Esophagus (tissue), 2 donors: ENCODE measurements at regions not wholly inside any gene's neighbourhood (a gene's known extent, or its start where the extent isn't known, plus 50 kb on each side); places are given as distances from the start of the nearest gene placed in this dataset.

Experiments
- H3K27ac ChIP-seq, 2 donors: one replicate each; pipeline ENCODE4 v1.5.1; 2013; ENCODE audit warnings: low read depth in 2 of 2, mild to moderate bottlenecking in 2 of 2, inconsistent platforms in 1 of 2, low read length in 1 of 2, moderate library complexity in 1 of 2
- H3K27me3 ChIP-seq, 2 donors: one replicate each; pipeline ENCODE4 v1.6.1; 2013; ENCODE audit warnings: low read length in 2 of 2, control low read depth in 1 of 2, mild to moderate bottlenecking in 1 of 2; ENCODE audit not compliant: insufficient read depth in 2 of 2, control insufficient read depth in 1 of 2
- H3K36me3 ChIP-seq, 2 donors: one replicate each; pipeline ENCODE4 v1.6.1; 2013; ENCODE audit warnings: low read length in 1 of 2; ENCODE audit not compliant: control insufficient read depth in 2 of 2, insufficient read depth in 2 of 2
- H3K4me1 ChIP-seq, 2 donors: one replicate each; pipeline ENCODE4 v1.6.1; 2013; ENCODE audit warnings: low read length in 1 of 2; ENCODE audit not compliant: control insufficient read depth in 2 of 2, insufficient read depth in 2 of 2
- H3K4me3 ChIP-seq, 2 donors: one replicate each; pipeline ENCODE4 v1.5.1; 2013; ENCODE audit warnings: low read length in 2 of 2, mild to moderate bottlenecking in 2 of 2, low read depth in 1 of 2, moderate library complexity in 1 of 2
- H3K9me3 ChIP-seq, 2 donors: one replicate each; pipeline ENCODE4 v1.6.1; 2013; ENCODE audit warnings: mild to moderate bottlenecking in 2 of 2, low read depth in 1 of 2, low read length in 1 of 2, moderate library complexity in 1 of 2; ENCODE audit not compliant: control insufficient read depth in 2 of 2, insufficient read depth in 1 of 2
- WGBS, 2 donors: extraction: QIAGEN DNeasy Blood & Tissue Kit; methylation state at CpG; one replicate each; pipeline ENCODE4 v1.1.7; 2013; 5-methylcytosine and 5-hydroxymethylcytosine counted together
- donor health status: healthy with polysubstance abuse.
- donor health status: Bipolar disorder and iron deficiency.

DNA sequence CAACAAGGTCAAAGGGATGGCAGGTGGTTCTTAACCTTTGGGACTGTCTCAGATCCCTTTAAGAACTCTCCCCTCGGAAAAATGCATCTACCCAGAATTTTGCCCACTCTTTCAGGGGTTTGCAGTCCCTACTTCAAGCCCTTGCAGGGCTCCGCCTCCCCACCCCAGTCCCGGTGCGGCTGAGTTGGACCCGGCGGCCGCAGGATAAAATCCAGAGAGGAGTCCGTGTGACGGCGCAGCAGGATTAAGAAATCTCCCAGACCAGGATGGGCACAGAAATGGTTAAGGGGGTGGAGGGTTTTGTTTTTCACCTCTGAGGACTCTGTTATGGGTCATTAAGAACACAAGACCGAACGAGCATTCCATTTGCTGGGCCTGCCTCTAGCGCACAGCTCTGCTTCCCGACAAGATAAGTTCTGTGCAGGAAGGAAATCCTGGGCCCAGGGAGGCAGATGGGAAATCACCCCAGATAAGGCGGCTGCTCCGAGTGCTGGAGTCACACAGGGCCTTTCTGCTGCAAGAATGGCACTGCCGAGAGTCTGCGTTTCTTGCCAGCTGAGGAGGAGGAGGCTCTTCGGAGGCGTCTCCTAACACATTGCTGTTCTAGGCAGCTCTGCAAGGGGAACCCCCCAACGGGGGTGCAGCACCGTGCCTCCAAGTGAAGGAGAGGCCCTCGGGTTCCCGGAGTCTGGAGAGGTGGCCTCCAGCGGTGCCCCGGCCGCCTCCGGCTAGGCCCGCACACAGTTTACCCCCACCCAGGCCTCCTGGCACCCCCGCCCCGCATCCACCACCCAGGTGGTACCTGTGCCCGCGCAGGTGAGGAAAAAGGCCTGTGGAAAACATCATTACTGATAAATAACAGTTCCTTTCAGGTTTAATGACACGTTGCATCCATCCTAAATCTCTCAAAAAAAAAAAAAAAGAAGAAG is 277.6 kb downstream of the BCOR start:
- Histone ChIP-seq H3K27me3 (no peaks in the 10 kb centered on the region), H3K9me3 (peaks cover 2 to 6% of the 10 kb centered on the region in 2 donors), H3K27ac (no peak overlapping the region), H3K36me3 (no peaks in the 10 kb centered on the region), H3K4me3 (no peak overlapping the region), H3K4me1 (no peaks in the 10 kb centered on the region)
- WGBS, 2 donors: 37 to 40% methylated on average over 34 of the region's 34 CpGs

DNA sequence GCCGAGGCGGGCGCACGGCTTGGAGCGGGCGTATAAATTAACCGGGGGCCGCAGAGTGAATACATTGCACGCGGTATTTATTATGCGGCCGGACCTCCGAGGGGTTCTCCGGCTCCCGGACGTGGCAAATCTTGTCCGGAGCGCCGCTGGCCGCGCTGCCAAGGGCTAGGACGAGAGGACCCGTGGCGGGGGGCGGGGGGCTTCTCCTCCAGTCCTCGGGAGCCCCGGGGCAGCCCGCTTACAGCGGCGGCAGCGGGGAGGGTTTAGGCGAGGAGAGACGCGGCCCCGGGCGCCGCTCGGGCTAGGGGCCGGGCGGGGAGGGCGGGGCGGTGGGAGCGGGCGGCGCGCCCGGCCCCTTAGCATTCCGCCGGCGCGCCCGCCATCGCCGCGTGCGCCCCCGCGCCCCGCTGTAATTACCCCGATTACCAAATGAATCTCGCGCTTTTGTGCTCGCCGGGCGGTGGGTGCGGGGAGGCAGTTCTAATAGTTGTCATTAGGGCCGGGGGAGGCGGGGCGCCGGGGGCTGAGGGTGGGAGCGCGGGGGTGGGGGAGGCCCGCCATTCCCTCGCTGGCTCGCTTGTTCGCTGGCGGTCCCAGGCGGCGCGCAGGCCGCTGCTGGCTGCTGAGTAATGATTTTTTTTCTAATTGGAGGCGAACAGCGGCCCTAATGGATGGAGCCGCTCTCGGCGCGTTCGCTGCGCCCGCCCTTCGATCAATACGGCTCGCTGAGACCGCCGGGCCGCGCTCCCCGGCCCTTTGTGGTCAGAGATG is 276.6 kb downstream of the BCOR start:
- H3K27me3 ChIP-seq: no peaks in the 10 kb centered on the region
- WGBS, 2 donors: 1 to 10% methylated on average over 59 to 98 of the region's 98 CpGs
- peak overlapping the region in 1 of 2 donors; percentile 39 for H3K4me3 ChIP-seq
- no peaks in the 10 kb centered on the region for H3K4me1 ChIP-seq
- no peaks in the 10 kb centered on the region for H3K36me3 ChIP-seq
- peaks cover 2 to 6% of the 10 kb centered on the region in 2 donors for H3K9me3 ChIP-seq
- no peak overlapping the region for H3K27ac ChIP-seq

DNA sequence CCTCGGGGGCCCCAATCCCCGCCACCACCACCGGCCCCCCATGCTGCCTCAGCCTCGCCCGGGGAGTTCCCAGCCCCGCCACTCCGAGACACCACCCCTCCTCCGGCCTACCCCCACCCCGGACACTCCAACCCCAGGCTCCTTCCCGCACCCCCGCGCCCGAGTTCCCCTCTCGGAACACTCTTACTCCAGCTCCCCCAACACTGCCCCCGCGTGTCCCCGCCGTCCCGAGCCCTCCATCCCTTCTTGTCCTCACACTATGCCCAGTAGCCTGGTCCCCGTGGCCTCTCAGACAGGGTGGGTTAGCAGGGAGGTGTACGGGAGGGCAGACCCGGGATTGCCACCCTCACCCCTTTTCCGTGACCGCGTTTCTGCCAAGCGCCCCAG is 276.1 kb downstream of the BCOR start:
- WGBS, 2 donors: 45 to 59% methylated on average over 17 to 26 of the region's 26 CpGs
- no peaks in the 10 kb centered on the region for H3K4me1 ChIP-seq
- no peaks in the 10 kb centered on the region for H3K36me3 ChIP-seq
- H3K9me3 ChIP-seq: peaks cover 2 to 6% of the 10 kb centered on the region in 2 donors
- H3K27me3 ChIP-seq: no peaks in the 10 kb centered on the region
- H3K27ac ChIP-seq: no peak overlapping the region
- H3K4me3 ChIP-seq: no peak overlapping the region

DNA sequence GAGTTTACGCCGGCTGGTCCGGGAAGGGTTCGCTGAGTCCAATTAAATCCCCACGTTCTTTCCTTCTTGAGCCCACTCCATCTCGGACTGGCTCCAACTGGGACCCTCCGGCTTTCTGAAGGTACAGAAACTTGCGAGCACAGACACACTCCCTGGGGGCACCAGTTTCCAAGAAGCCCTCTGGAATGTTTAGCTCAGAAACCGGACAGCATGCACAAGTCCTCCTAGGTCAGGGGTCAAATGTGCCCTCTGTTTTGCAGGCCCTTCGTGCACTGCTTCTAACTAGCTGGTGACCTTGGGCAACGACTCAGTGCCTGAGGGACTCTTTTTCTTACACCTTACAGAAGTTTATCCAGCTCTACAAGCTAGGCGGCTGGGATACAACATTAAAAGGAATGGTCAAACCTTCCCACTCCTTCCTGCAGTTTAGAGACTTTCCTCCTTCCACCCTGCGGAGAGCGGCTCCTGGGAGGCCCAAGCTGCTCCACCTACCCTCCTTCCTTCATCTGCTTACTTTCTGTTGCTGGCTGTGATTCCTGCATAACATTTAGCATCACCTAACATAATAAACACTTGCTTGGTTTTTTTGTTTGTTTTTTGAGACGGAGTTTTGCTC is 275.5 kb downstream of the BCOR start:
- Histone ChIP-seq H3K27ac (no peak overlapping the region), H3K36me3 (no peaks in the 10 kb centered on the region), H3K9me3 (peaks cover 2 to 6% of the 10 kb centered on the region in 2 donors), H3K27me3 (no peaks in the 10 kb centered on the region), H3K4me3 (no peak overlapping the region), H3K4me1 (no peaks in the 10 kb centered on the region)
- 77 to 96% methylated on average over 15 of the region's 15 CpGs for WGBS, 2 donors

DNA sequence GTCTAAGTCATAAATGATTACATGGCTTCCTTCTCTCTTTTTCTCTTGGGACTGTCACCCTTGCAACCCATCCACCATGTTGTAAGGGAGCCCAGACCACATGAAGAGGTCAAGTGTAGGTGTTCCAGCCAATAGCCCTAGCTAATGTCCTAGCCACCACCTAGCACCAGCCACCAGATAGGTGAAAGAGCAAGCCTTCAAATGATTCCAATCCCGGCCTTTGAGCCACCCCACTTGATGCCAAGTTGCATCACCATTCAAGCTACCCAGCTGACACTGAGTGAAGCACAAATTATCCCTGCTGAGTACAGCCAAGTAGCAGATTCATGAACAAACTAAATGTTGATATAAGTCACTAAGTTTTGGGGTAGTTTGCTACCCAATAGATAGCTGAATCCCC is 274.3 kb downstream of the BCOR start:
- Histone ChIP-seq H3K4me3 (no peak overlapping the region), H3K27ac (no peak overlapping the region), H3K4me1 (no peaks in the 10 kb centered on the region), H3K27me3 (no peaks in the 10 kb centered on the region), H3K36me3 (no peaks in the 10 kb centered on the region), H3K9me3 (peaks cover 2 to 6% of the 10 kb centered on the region in 2 donors)
- 78 to 96% methylated on average over 1 of the region's 1 CpG for WGBS, 2 donors

DNA sequence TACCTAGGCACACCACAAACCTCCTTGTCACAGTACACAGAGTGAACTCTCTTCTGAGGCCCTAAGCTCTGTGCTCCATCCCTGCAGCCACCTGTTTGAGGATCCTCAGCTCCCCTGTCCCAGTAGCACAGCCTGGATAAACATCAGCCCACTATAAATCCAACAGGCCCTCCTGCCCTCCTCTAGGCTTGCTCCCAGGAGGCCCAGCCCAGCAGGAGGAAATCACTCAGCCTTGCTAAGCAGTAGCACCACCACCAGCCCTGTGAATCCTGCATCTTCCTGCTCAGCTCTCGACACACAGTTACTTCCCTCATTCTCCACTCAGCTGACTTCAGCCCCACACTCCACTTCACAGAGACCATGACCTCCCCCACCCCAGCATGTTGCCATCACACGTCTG is 273.9 kb downstream of the BCOR start:
- WGBS, 2 donors: 59 to 79% methylated on average over 2 of the region's 2 CpGs
- Histone ChIP-seq H3K27me3 (no peaks in the 10 kb centered on the region), H3K4me1 (no peaks in the 10 kb centered on the region), H3K27ac (no peak overlapping the region), H3K9me3 (peaks cover 2 to 6% of the 10 kb centered on the region in 2 donors), H3K36me3 (no peaks in the 10 kb centered on the region), H3K4me3 (no peak overlapping the region)

DNA sequence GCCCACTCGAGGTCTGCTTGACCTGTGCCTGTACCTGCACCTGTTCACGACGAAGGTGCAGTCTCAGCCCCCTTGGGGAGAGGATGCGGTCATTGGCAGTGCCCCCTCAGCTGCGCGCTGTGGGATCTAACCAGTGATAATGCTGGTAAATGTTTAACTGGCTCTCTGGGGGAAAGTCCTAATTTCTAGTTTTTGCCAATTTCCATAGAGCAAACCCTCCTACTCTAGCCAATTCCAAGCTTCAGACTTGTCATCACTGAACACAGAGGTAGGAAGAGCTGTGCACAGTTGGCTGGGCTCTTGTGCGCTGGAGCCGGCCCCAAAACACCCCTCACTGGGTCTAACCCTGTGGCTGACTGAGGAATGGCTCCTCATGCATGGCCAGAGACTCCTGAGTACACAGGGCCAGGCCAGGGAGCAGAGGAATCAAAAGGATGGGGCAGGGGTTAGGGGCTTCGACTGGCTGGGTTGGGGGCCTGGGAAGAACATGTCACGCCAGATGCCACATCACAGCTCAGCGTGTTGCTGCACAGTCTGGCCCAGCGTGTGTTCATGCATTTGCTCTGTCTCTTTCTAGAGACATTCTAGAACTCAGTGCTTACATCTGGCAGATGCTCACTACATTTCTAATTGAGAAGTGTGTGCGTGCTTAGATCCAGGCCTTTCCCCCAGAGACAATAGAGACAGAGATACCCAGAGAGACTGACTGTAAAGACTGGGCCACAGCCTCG is 270.8 kb downstream of the BCOR start:
- no peaks in the 10 kb centered on the region for H3K4me1 ChIP-seq
- peaks cover 0 to 2% of the 10 kb centered on the region in 2 donors for H3K9me3 ChIP-seq
- H3K27me3 ChIP-seq: no peaks in the 10 kb centered on the region
- no peak overlapping the region for H3K27ac ChIP-seq
- H3K4me3 ChIP-seq: no peak overlapping the region
- 77 to 91% methylated on average over 14 of the region's 14 CpGs for whole genome bisulfite sequencing, 2 donors
- H3K36me3 ChIP-seq: no peaks in the 10 kb centered on the region

DNA sequence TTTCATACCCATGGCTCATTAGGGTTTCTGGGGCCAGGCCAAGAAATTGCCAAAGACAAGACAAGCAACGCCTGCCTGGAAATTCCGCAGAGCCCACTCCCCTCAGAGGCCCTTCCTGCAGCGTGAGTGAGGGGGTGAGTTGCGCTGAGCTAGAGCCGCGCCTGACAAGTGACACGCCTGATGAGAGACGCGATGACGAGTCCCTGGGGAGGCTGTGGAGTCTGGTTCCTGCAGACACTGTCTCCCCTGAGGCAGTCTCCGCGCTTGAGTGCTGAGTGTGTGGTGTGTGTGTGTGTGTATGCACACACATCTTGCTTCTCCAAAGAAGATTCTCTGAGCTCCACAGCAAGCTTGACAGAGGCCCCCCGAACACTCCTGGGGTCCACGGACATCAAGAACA is 269.8 kb downstream of the BCOR start:
- WGBS, 2 donors: 86 to 92% methylated on average over 14 of the region's 14 CpGs
- Histone ChIP-seq H3K36me3 (no peaks in the 10 kb centered on the region), H3K9me3 (peaks cover 0 to 2% of the 10 kb centered on the region in 2 donors), H3K27me3 (no peaks in the 10 kb centered on the region), H3K4me1 (no peaks in the 10 kb centered on the region), H3K4me3 (no peak overlapping the region), H3K27ac (no peak overlapping the region)

DNA sequence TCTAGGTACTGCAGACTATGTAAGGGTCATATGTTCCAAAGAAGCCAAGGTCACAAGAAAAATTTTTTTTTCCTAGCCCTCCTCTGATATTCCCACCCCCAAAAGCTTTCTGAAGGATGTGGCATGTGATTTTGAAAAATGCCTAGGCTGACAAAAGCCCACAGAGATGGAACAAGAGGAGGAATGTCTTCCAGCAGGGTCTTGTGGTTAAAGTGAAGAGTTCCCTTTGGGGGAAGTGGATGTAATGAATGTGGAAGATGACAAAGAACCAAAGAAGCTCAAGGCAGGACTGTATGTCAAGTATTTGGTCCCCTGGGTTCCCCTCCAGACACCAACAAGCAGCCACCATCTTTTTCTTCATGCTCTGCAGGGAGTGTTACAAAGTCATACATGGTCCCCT is 268.8 kb downstream of the BCOR start:
- no peaks in the 10 kb centered on the region for H3K4me1 ChIP-seq
- no peaks in the 10 kb centered on the region for H3K27me3 ChIP-seq
- H3K27ac ChIP-seq: no peak overlapping the region
- no peak overlapping the region for H3K4me3 ChIP-seq
- H3K36me3 ChIP-seq: no peaks in the 10 kb centered on the region
- H3K9me3 ChIP-seq: no peaks in the 10 kb centered on the region
